ENCODE measurements at regions not wholly inside any gene's neighbourhood (a gene's known extent, or its start where the extent isn't known, plus 50 kb on each side); places are given as distances from the start of the nearest gene placed in this dataset.

GRCh38 chr21:17729455-17729854 lies 89.7 kb downstream of the C21orf91 start:
- H3K4me3 ChIP-seq (replicated peaks in 1 of 2; ENCODE audit: low read depth in 2 of 2, low read length in 2 of 2) = no peak overlapping the region
- TF ChIP-seq CTCF (IDR thresholded peaks at IDR 0.05; ENCODE audit: low read depth, low read length) = no peak
- no peak for DNase-seq (ENCODE audit: low read depth in 2 of 2)

- H3K4me3 ChIP-seq (replicated peaks in 1 of 2; ENCODE audit: low read depth in 2 of 2, low read length in 2 of 2) = no peak overlapping the region
- no peak for DNase-seq (ENCODE audit: low read depth in 2 of 2)
- no peak for TF ChIP-seq CTCF (IDR thresholded peaks at IDR 0.05; ENCODE audit: low read depth, low read length)
These were observed 91.8 kb downstream of the C21orf91 start for GRCh38 chr21:17727361-17727760.

GRCh38 chr21:17726047-17726829 lies 92.9 kb downstream of the C21orf91 start:
- no peak overlapping the region for H3K4me3 ChIP-seq (replicated peaks in 1 of 2; ENCODE audit: low read depth in 2 of 2, low read length in 2 of 2)
- peak; percentile 6 for TF ChIP-seq CTCF (IDR thresholded peaks at IDR 0.05; ENCODE audit: low read depth, low read length)
- DNase-seq (ENCODE audit: low read depth in 2 of 2) = peak in 1 of 2 donors; percentile 5

- DNase-seq (ENCODE audit: low read depth in 2 of 2) = no peak
- H3K4me3 ChIP-seq (replicated peaks in 1 of 2; ENCODE audit: low read depth in 2 of 2, low read length in 2 of 2) = no peak overlapping the region
- no peak for TF ChIP-seq CTCF (IDR thresholded peaks at IDR 0.05; ENCODE audit: low read depth, low read length)
These were observed 93.8 kb downstream of the C21orf91 start for GRCh38 chr21:17725339-17725738.

GRCh38 chr21:17712887-17713286 lies 100.2 kb upstream of the BTG3 start:
- TF ChIP-seq CTCF (IDR thresholded peaks at IDR 0.05; ENCODE audit: low read depth, low read length) = no peak
- DNase-seq (ENCODE audit: low read depth in 2 of 2) = no peak
- no peak overlapping the region for H3K4me3 ChIP-seq (replicated peaks in 1 of 2; ENCODE audit: low read depth in 2 of 2, low read length in 2 of 2)

GRCh38 chr21:17711896-17712295 lies 99.2 kb upstream of the BTG3 start:
- H3K4me3 ChIP-seq (replicated peaks in 1 of 2; ENCODE audit: low read depth in 2 of 2, low read length in 2 of 2) = no peak overlapping the region
- no peak for DNase-seq (ENCODE audit: low read depth in 2 of 2)
- no peak for TF ChIP-seq CTCF (IDR thresholded peaks at IDR 0.05; ENCODE audit: low read depth, low read length)

- H3K4me3 ChIP-seq (replicated peaks in 1 of 2; ENCODE audit: low read depth in 2 of 2, low read length in 2 of 2) = no peak overlapping the region
- TF ChIP-seq CTCF (IDR thresholded peaks at IDR 0.05; ENCODE audit: low read depth, low read length) = no peak
- no peak for DNase-seq (ENCODE audit: low read depth in 2 of 2)
These were observed 96.5 kb upstream of the BTG3 start for GRCh38 chr21:17709266-17709611.

Measured in cardiac fibroblast (primary cell).